ENCODE measurements at regions not wholly inside any gene's neighbourhood (a gene's known extent, or its start where the extent isn't known, plus 50 kb on each side); places are given as distances from the start of the nearest gene placed in this dataset.
"Not testable (repeated sequence)": the region's sequence is repeated elsewhere in the genome, so short reads cannot be mapped to it uniquely, and the experiment has no call there.

DNA sequence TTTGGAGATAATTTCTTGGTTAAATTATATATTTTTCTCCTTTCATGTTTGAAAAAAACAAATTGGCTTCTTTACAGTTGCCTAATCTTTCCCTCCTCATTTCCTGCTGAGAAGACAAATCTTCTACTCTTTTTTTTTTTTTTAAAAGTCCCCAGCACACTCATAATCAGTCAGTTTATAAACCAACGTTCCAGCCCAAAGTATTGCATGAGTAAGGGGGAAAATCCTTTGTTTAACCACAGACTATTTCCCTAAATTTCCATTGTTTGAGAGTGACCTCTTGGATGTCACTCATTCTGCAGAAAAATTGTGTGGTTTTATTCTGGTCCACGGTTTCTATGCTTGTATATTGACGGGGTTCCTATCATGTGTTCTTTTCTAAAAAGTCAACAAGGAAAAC, 55.1 kb upstream of the TLR4 start:
- no peaks in the 10 kb centered on the region for H3K27me3 ChIP-seq
- H3K4me3 ChIP-seq: no peak overlapping the region
- H3K27ac ChIP-seq: no peak overlapping the region
- no peaks in the 10 kb centered on the region for H3K9me3 ChIP-seq
- no peaks in the 10 kb centered on the region for H3K36me3 ChIP-seq
- H3K4me1 ChIP-seq: peaks cover 0 to 17% of the 10 kb centered on the region in 2 donors
- no peak for DNase-seq (ENCODE audit: low spot score)
- TF ChIP-seq, protein P1, sequence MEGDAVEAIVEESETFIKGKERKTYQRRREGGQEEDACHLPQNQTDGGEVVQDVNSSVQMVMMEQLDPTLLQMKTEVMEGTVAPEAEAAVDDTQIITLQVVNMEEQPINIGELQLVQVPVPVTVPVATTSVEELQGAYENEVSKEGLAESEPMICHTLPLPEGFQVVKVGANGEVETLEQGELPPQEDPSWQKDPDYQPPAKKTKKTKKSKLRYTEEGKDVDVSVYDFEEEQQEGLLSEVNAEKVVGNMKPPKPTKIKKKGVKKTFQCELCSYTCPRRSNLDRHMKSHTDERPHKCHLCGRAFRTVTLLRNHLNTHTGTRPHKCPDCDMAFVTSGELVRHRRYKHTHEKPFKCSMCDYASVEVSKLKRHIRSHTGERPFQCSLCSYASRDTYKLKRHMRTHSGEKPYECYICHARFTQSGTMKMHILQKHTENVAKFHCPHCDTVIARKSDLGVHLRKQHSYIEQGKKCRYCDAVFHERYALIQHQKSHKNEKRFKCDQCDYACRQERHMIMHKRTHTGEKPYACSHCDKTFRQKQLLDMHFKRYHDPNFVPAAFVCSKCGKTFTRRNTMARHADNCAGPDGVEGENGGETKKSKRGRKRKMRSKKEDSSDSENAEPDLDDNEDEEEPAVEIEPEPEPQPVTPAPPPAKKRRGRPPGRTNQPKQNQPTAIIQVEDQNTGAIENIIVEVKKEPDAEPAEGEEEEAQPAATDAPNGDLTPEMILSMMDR (IDR thresholded peaks at IDR 0.05): no peak

DNA sequence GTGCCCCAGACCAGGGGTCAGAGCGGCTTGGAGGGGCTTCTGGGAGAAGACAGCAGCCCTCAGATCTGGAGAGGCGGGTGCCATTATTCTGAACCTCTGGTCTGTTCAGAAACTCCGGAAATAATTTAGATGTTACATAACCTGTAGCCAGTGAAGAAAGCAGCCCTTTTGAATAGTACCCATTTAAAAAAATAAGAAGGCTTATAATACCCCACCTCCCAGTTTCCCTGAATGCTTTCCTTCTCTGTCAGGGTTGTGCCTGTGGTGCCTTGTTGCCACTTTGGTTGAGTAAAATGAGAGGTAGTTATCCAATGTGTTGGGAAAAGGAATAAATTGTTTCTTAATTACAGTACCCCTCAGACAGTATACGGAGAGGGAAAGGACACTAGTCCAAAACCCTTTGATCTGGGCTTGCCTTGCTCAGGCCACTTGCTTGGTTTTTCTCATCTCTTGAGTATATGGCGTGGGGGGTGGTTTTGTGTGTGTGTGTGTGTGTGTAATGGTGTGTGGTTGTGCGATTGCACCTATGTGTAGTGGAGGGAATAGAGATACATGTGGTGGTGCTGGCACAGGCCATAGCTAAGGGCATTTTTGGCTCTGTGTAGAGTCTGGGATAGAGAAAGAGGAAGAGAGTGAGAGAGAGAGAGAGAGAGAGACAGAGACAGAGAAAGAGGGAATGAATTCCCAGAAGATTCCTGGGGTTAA, 59.1 kb upstream of the TLR4 start:
- Histone ChIP-seq H3K4me1 (peaks cover 0 to 18% of the 10 kb centered on the region in 2 donors), H3K4me3 (peak overlapping the region; percentile 5 to 30), H3K36me3 (no peaks in the 10 kb centered on the region), H3K27me3 (no peaks in the 10 kb centered on the region), H3K27ac (peak overlapping the region in 1 of 2 donors; percentile 14), H3K9me3 (no peaks in the 10 kb centered on the region)
- DNase-seq (ENCODE audit: low spot score): no peak
- TF ChIP-seq, protein P1 (IDR thresholded peaks at IDR 0.05): peak; percentile 11 to 16

GRCh38 chr9:117644133-117644931, 59.9 kb upstream of the TLR4 start:
- H3K27ac ChIP-seq: peak overlapping the region in 1 of 2 donors; percentile 14
- H3K27me3 ChIP-seq: no peaks in the 10 kb centered on the region
- TF ChIP-seq, protein P1 (IDR thresholded peaks at IDR 0.05): peak; percentile 95 to 96
- H3K9me3 ChIP-seq: no peaks in the 10 kb centered on the region
- DNase-seq (ENCODE audit: low spot score): peak; percentile 89
- H3K4me1 ChIP-seq: peaks cover 0 to 18% of the 10 kb centered on the region in 2 donors
- no peaks in the 10 kb centered on the region for H3K36me3 ChIP-seq
- H3K4me3 ChIP-seq: peak overlapping the region; percentile 5 to 30

- no peak overlapping the region for H3K27ac ChIP-seq
- no peak for DNase-seq (ENCODE audit: low spot score)
- no peaks in the 10 kb centered on the region for H3K36me3 ChIP-seq
- peak overlapping the region in 1 of 2 donors; percentile 17 for H3K4me3 ChIP-seq
- TF ChIP-seq, protein P1 (IDR thresholded peaks at IDR 0.05): no peak
- no peaks in the 10 kb centered on the region for H3K27me3 ChIP-seq
- H3K9me3 ChIP-seq: no peaks in the 10 kb centered on the region
- H3K4me1 ChIP-seq: peaks cover 0 to 18% of the 10 kb centered on the region in 2 donors
Measured at GRCh38 chr9:117643288-117643654, 60.9 kb upstream of the TLR4 start.

GRCh38 chr9:117642571-117643287, 61.5 kb upstream of the TLR4 start:
- H3K4me1 ChIP-seq: peaks cover 0 to 18% of the 10 kb centered on the region in 2 donors
- H3K27me3 ChIP-seq; H3K36me3 ChIP-seq; DNase-seq (ENCODE audit: low spot score); H3K9me3 ChIP-seq; H3K27ac ChIP-seq: not testable (repeated sequence)
- peak overlapping the region in 1 of 2 donors; percentile 17 for H3K4me3 ChIP-seq

DNA sequence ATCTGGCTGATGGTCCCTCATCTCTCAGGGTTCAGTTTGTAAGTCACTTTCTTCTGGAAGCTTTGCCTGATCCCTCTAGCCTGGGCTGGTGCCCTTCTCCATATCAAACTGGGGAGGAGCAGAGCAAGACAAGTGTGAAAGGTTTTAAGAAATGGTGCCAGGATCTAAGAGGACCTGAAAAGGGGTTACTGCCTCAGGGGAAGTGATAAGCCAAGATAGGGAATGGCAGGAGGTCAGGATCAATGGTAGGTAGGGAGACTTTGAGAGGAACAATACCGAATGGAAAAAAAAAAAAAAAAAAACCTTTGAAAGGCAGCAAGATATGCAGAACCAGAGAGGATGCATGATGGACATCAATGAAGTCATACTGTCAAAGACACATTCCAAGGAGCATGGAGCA, 67.5 kb upstream of the TLR4 start:
- Histone ChIP-seq H3K4me1 (no peaks in the 10 kb centered on the region), H3K9me3 (no peaks in the 10 kb centered on the region), H3K36me3 (no peaks in the 10 kb centered on the region), H3K27me3 (no peaks in the 10 kb centered on the region), H3K27ac (no peak overlapping the region), H3K4me3 (no peak overlapping the region)
- DNase-seq (ENCODE audit: low spot score): no peak
- TF ChIP-seq, protein P1 (IDR thresholded peaks at IDR 0.05): no peak

All from right atrium auricular region (tissue), 2 donors.